GM19023 (cell line): ENCODE measurements at regions not wholly inside any gene's neighbourhood (a gene's known extent, or its start where the extent isn't known, plus 50 kb on each side); places are given as distances from the start of the nearest gene placed in this dataset.

ENCODE experiments used
- ATAC-seq: cut with Tn5 transposase; IDR thresholded peaks from one replicate; pipeline ENCODE4 v1.9.1; 2021; ENCODE audit warnings: mild to moderate bottlenecking, moderate library complexity; ENCODE audit not compliant: unreplicated experiment

DNA sequence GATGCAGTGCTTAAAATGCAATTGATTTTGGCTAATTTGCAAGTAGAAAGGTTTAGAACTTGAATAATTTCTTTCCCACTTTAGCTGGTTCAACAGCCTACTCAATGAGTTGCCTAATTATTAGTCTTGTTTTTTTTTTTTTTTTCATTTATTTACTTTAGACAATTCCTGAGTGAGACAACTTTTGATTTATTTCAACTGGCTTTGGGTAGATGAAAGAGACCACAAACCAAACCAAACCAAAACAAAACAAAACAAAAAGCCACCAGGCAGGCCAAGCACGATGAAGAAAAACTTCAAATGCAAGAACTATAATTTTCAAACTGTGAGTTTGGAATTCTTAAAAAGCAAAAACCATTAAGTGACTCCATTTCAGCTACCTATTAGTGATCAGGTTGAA lies 469.9 kb downstream of the GBE1 start:
- ATAC-seq, result no peak

GRCh38 chr3:81289676-81290075 lies 471.8 kb downstream of the GBE1 start:
- ATAC-seq, result no peak

DNA sequence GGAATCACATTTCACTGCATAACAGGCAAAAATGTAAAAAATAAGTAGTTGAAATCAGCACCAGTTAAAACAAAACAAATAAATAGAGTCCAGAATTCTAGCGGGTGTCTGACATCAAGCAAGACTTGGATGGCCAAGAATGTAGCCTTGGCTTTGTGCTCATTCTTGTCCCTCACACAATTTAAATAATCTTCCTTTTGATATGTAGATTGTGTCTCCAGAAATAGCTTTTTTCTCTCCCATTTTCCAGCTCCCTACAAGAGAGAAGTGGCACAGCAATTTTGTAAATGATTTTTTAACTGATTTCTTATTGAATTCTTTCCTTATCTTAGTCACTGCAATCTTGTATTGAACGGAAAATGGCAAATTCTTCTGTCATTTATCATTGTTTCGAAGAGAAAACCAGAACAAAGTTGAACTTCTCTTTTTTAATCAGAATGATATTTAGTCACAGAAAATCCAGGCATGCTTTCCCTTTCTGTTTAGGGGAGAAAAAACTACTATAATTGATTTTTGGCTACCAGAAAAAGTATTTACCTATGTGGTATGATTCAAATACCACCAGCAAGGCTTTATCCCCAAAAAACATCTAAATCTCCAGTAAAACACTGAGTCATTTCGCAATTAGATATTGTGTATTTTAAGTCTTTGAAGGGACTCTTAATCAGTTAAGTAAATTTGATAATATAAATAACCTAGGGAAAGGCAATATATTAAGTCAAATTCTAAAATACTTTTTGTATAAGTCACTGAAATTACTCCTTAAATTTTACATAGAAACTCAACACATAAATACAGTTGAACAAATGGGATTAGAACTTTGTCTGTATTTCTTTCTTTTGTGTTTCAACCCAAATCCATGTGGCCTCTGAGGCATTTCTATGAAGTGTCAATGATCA lies 481.7 kb downstream of the GBE1 start:
- ATAC-seq, result no peak

GRCh38 chr3:81277853-81278252 lies 483.6 kb downstream of the GBE1 start:
- no peak for ATAC-seq

DNA sequence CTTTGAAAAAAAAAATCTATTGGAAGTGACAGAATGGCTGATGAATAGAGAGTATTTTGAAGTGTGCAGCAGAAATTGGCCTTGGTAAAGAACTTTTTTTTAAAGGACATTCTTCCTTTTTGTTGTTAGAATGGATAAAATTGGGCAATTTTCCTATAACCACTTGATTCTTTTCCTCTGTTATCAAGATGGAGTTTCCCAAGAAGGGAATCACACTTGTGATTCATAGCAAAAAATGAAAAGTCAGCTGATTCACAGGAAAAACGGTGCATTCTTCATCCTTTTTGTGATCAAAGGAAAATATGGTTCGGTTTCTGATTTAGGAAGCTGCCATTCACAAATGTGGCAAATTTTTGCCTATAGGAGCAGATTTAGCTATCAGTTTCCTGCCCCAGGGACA lies 486.8 kb downstream of the GBE1 start:
- no peak for ATAC-seq

DNA sequence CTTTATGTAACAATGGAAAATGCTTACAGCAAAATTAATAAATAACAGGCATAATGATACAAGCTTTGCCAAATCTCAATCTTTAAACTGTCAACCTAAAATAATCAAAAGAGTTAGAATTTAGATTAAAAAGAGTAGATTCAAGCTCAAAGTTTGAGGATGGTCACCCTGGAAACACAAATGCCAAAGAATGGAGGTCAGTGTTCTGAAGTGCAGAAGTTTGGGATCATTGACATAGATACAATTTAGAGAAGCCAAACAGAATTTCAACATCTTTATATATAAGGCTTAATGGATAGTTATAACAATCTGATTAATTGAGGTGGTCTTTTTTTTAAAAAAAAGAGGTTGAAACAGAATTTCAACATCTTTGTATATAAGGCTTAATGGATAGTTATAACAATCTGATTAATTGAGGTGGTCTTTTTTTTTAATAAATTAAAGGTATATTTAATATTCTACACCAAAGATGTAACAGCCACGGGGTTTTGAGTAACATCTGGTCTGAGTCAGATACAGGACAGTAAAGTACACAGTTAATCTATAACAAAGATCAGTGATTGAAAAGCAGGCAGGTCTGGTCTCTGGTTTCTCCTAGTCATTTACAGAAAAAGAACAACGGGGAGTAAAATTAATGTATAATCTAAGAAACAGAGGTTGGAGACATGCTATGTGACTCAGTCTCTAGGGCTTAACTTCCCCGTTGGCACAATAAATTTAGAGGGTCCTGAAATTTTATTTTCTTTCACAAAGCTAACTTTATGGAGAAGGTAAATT lies 490.7 kb downstream of the GBE1 start:
- ATAC-seq, result peak; percentile 96

DNA sequence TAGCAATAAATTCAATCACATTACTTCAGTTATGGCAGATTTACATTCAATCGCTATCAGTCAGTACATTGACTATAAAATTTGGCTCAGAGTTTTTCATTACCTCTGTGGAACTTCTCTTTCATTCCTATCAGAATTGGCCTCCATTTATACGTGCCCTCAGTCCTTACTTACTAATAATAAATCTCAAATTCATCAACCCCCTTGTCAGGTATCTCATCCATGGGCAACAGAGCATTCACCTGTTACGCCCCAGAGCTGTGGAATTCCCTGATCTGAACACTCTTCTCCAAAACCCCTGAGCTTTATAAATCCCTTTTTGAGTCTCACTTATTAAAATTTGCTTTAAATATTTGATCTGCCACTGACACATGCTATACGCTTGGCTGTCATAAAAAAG lies 492.9 kb downstream of the GBE1 start:
- no peak for ATAC-seq

DNA sequence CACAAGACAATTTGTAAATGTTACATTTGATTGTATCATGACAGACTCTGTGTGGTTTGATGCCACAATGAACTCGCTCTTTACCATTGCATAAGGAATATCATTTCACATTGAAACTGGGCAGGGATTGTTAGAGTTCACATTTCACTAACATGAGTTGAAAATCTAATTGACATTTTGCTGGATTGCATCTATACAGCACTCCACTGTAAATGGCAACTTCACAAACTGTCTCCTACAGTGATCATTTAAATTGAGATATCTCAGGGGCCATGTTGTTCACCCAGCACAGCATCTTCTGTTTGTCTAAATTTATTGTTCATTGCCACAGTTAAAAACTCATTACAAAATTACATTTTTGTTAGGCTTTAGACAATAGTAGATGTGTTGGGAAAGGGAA lies 499.4 kb downstream of the GBE1 start:
- ATAC-seq, result no peak

DNA sequence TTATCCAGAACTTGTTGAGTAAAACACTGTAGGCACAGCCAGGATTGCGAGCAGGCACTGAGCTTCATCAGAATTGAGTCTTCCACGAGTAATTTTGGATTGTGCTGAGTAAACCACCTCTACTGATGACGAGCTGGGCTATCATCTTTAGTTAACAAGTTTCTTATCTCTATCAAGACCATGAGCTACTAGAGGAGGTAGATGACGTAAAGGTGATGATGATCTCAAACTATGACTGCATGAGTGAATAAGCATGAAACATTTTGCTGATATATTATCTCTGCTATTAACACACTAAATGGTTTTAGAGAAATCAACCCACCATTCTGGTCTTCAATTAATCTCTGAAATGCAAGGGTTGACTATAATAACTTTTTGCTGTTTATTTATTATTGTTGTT lies 506.0 kb downstream of the GBE1 start:
- ATAC-seq, result no peak

GRCh38 chr3:81251096-81251495 lies 510.3 kb downstream of the GBE1 start:
- ATAC-seq, result no peak

DNA sequence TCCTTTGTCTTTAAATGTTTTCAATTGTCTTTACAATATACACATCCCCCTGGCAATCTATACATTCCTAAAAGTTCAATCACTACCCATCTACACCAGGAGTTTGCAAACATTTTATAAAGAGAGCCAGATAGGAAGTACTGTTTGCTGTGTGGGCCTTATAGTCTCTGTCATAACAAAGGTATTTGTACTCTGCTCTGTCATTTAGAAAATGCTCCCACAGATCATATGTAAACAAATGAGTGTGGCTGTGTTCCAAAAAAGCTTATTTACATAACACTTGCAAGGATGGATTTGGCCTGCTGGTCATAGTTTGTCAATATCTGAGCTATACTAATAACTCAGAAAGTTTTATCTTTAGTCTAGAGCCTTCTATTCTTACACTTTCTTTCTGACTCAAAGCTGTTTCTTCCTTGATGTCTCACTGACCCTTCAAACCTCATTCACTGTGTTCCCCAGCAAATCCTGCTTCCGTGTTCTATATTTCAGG lies 511.9 kb downstream of the GBE1 start:
- peak; percentile 82 for ATAC-seq

DNA sequence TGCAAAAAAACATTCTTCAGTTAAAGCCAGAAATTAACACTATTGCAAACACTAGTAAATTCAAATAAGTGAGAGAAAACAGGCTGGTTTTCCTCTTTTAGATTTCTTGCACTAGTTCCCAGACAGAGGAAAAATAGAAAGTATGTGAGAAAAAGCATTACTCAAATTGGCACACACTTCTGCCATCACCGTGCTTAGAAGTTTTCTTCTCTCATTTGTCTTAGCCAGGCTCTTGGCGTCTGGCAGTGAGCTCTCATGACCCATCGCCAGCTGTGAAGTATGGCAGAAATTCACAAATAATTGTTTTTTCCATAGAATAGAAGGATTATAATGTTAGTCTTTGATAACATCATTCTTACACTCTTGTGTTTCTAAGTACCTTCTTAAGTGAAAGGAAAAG lies 515.9 kb downstream of the GBE1 start:
- ATAC-seq, result no peak

DNA sequence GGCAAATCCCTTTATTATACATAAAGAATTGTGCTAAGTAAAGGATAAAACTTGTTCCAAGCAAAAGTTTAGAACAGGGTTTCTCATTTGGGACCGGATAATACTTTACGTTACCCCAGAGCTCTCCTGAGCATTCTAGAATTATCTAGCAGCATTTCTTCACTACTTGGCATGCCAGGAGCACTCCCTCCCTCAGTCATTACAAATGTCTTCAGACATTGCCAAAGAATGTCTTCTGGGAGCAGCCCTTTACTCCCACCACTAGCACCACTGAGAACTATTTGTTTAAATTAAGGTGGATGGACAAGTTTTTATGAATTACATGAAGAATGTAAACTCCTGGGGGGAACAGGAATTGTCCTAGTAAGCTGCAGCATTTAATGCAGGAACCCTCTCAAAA lies 516.4 kb downstream of the GBE1 start:
- no peak for ATAC-seq

DNA sequence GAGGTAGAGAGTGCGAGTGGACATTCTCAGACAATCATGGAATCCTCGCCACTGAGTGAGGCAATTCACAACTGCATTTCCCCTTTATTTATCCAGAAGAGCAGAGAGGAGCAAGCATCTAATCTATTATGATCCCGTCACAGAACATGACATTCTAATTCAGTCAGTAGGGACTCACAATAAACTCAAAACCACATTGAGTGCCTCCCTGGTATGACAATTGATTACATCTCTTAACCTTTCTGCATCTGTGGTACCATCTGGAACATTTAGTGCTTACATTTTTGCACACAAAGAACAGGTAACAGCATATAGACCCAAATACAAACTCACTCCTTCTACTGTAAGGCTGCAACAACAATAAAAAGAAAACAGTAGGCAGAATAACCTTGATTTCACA lies 517.2 kb downstream of the GBE1 start:
- no peak for ATAC-seq

- no peak for ATAC-seq
Measured at GRCh38 chr3:81242871-81243270, 518.6 kb downstream of the GBE1 start.

- no peak for ATAC-seq
Measured at GRCh38 chr3:81237181-81237580, 524.3 kb downstream of the GBE1 start.

DNA sequence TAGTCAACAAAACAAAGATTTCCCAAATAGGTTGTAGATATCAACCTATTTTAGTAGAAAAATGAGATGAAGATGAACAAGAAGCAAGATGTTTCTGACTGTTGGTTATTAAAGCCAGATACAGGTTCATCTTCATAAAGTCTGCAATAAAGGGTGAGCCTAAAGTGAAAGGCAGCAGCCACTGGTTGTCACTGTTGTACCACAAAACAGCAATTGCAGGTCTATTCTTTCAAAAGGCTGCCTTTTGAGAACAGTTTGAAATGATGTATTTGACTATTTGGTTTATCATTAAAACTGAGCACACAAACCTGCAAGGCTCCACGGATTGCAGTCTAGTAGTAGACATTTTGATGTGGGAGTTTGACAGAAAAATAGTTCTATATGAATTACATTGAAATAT lies 543.4 kb downstream of the GBE1 start:
- no peak for ATAC-seq

- ATAC-seq, result no peak
Measured at GRCh38 chr3:81217101-81217500, 544.3 kb downstream of the GBE1 start.

GRCh38 chr3:81216192-81216591 lies 545.3 kb downstream of the GBE1 start:
- no peak for ATAC-seq

DNA sequence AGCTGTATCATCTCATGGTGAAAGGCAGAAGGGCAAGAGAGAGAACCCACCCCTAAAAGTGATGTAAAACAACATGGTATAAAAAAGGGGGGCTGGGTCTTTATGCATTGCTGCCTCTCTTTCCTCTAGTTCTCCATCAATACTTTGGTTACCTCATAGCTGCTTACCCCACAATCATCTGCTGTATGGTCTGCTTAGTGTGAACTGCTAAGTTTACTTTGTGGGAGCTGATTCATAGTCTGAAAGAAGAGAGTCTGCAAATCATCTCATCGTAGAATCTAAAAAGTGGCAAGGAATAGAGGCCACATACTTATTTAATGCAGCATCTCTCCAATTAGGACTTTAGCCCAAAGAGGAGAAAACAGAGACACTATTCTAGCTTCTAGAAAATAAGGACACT lies 546.8 kb downstream of the GBE1 start:
- no peak for ATAC-seq

- no peak for ATAC-seq
Measured at GRCh38 chr3:81199587-81199986, 561.9 kb downstream of the GBE1 start.

DNA sequence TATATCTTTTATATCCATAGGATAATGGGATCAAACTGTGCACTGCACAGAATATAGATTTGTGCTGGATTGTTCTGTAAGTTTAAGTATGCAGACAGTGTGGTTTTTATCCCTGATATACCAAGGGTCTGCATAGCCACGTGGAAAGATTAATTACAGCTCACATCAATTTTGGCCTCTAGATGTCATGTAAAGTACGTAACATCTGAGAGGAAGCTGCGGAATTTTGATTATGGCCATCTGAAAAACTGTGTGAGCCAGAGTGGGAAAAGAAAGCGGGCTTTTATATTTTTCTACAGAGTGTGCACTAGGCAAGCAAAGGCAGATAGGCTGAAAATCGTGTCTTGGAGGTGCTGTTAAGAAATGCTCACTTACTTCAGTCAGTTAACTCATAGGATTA lies 562.7 kb downstream of the GBE1 start:
- no peak for ATAC-seq
